ENCODE measurements at regions not wholly inside any gene's neighbourhood (a gene's known extent, or its start where the extent isn't known, plus 50 kb on each side); places are given as distances from the start of the nearest gene placed in this dataset.

DNA sequence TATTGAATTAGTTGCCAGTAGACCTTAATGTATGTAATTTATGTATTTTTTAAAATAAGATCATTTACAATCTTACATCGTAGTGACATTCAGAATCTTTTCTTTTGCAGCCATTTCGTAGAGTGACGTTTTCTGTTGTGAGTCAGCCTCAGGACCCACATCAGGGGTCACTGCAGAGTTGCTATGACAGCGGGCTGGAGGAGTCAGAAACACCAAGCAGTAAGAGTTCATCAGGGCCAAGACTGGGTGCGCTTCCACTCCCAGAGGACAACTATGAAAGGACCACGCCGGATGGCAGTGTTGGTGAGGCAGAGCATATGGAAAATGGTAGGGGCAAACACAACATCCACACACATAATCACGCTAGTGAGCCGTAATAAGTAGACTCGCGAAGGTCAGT lies 199.9 kb downstream of the PCDH7 start:
- H3K14ac ChIP-seq (ENCODE audit: insufficient read length): no peak overlapping the region

More for the DNA sequence above, 199.9 kb downstream of the PCDH7 start:
- Histone ChIP-seq H2BK15ac (ENCODE audit: low read length) (no peak overlapping the region), H3K23me2 (ENCODE audit: low read depth, low read length) (no peaks in the 10 kb centered on the region), H4K91ac (replicated peaks; ENCODE audit: insufficient read length, low read length) (no peak overlapping the region), H4K20me1 (replicated peaks in 1 of 2; ENCODE audit: control insufficient read depth in 1 of 2, insufficient read depth in 2 of 2, low read length in 2 of 2) (no peaks in the 10 kb centered on the region), H3K79me1 (ENCODE audit: low read depth, low read length) (no peaks in the 10 kb centered on the region), H4K5ac (ENCODE audit: insufficient read length, low read depth, low read length) (no peak overlapping the region), H3K79me2 (ENCODE audit: control insufficient read depth in 1 of 2, insufficient read depth in 2 of 2, low read length in 2 of 2) (no peaks in the 10 kb centered on the region), H3K36me3 (ENCODE audit: control insufficient read depth in 2 of 4, insufficient read depth in 4 of 4, low read length in 3 of 4) (no peaks in the 10 kb centered on the region; a peak in 1 of 8 replicates), H2BK120ac (replicated peaks; ENCODE audit: low read depth, low read length) (no peak overlapping the region), H3K23ac (ENCODE audit: insufficient read length) (no peak overlapping the region), H3K27me3 (replicated peaks in 1 of 4; ENCODE audit: control insufficient read depth in 3 of 4, extremely low read depth in 1 of 4, insufficient read depth in 3 of 4, low read length in 3 of 4) (no peaks in the 10 kb centered on the region), H2AFZ (ENCODE audit: low read length) (no peak overlapping the region), H3K9ac (replicated peaks in 1 of 4; ENCODE audit: extremely low read depth in 1 of 4, low read depth in 3 of 4, low read length in 3 of 4) (no peak overlapping the region; a peak in 1 of 7 replicates), H3K9me3 (ENCODE audit: insufficient read depth in 2 of 2, low read depth in 1 of 2, low read length in 1 of 2) (no peaks in the 10 kb centered on the region), H2BK5ac (ENCODE audit: low read depth, low read length) (no peak overlapping the region), H3K27ac (ENCODE audit: low read depth, low read length) (no peak overlapping the region), H2AK5ac (ENCODE audit: low read depth, low read length) (no peak overlapping the region; the same call in 1 of the 2 replicates), H3K18ac (ENCODE audit: extremely low read depth, low read length) (peak overlapping the region; percentile 33; the same call in 1 of the 2 replicates), H3K4me3 (ENCODE audit: extremely low read depth in 1 of 4, insufficient read depth in 2 of 4, low read depth in 3 of 4, low read length in 4 of 4) (no peak overlapping the region), H2BK20ac (ENCODE audit: low read length) (0 out of 2 replicates have a peak overlapping the region, but pooled peaks have one; percentile 35), H3K4me1 (replicated peaks in 1 of 4; ENCODE audit: control insufficient read depth in 3 of 4, insufficient read depth in 4 of 4, low read length in 3 of 4) (peaks cover 0 to 16% (median 2%) of the 10 kb centered on the region in 4 experiments; a peak in 2 of 7 replicates), H4K8ac (ENCODE audit: extremely low read depth, insufficient read depth, low read length) (no peak overlapping the region), H3K4ac (replicated peaks; ENCODE audit: insufficient read length, low read depth, low read length) (no peak overlapping the region), H3K56ac (replicated peaks; ENCODE audit: insufficient read length, low read depth, low read length) (no peak overlapping the region), H3K4me2 (ENCODE audit: insufficient read depth in 1 of 2, low read depth in 2 of 2, low read length in 2 of 2) (no peak overlapping the region), H2BK12ac (ENCODE audit: low read depth, low read length) (no peak overlapping the region)
- POLR2A ChIA-PET (ENCODE audit: partially characterized antibody): no interaction called here
- DNase-seq (ENCODE audit: low read depth in 1 of 2, low spot score in 2 of 2): no peak
- TF ChIP-seq BRCA1 (IDR thresholded peaks at IDR 0.05; ENCODE audit: low read depth, low read length): no peak
- peak; percentile 53; the same call in 1 of the 2 replicates for TF ChIP-seq JUND (IDR thresholded peaks at IDR 0.05; ENCODE audit: low read length)
- TF ChIP-seq CTCF (IDR thresholded peaks at IDR 0.05; ENCODE audit: control extremely low read depth in 1 of 3, insufficient read depth in 1 of 3, low read depth in 1 of 3, low read length in 3 of 3): peak in 2 of 3 experiments; percentile 12 to 21; a peak in 1 of 4 replicates
- TF ChIP-seq RAD21 (IDR thresholded peaks at IDR 0.05 in 1 of 2, conservative IDR thresholded peaks at IDR 0.05 in 1 of 2; ENCODE audit: low read depth in 2 of 2, low read length in 2 of 2): peak; percentile 43
- no peak for TF ChIP-seq POU5F1 (IDR thresholded peaks at IDR 0.05; ENCODE audit: low read depth, low read length)
- CTCF ChIA-PET (ENCODE audit: partially characterized antibody): interaction anchor here (0.6 kb wide), 1 partner anchor 109 kb away, joined by 3 read pairs; no protein-coding TSS in a partner anchor
- FAIRE-seq: no peak
- WGBS, 2 experiments (ENCODE audit: extremely low coverage in 1 of 2, insufficient coverage in 1 of 2, insufficient read length in 1 of 2, insufficient replicate concordance in 2 of 2, low coverage in 1 of 2, low lambda C conversion rate in 2 of 2, missing lambda C conversion rate in 1 of 2): 67% methylated on average over 11 of the region's 11 CpGs; no CpG with 5 or more reads in 1 of the 2 experiments
